D721Med (cell line): ENCODE measurements at regions not wholly inside any gene's neighbourhood (a gene's known extent, or its start where the extent isn't known, plus 50 kb on each side); places are given as distances from the start of the nearest gene placed in this dataset.
"Not testable (repeated sequence)": the region's sequence is repeated elsewhere in the genome, so short reads cannot be mapped to it uniquely, and the experiment has no call there.

Experiments
- DNase-seq: peaks from one replicate; pipeline ENCODE4 v3.0.0; 2011; ENCODE audit warnings: low spot score; ENCODE audit not compliant: insufficient read length
- FAIRE-seq: peaks from 2 replicates; lab custom pipeline; 2011; peaks lifted over from hg19 to GRCh38; lab: Jason Lieb, UNC
- CTCF ChIP-seq: IDR thresholded peaks from 2 replicates; pipeline ENCODE4 v1.5.1; 2012; ENCODE audit warnings: mild to moderate bottlenecking, control low read depth; ENCODE audit not compliant: insufficient read depth; ENCODE audit errors: missing control alignments

GRCh38 chr7:14988941-14989340 is 86.4 kb upstream of the DGKB start:
- no peak for DNase-seq

GRCh38 chr7:14978687-14979086 is 76.1 kb upstream of the DGKB start:
- DNase-seq: no peak
- FAIRE-seq: no peak
- no peak for TF ChIP-seq CTCF

More at GRCh38 chr7:14988941-14989340, 86.4 kb upstream of the DGKB start:
- no peak for FAIRE-seq
- TF ChIP-seq CTCF: no peak

- TF ChIP-seq CTCF: no peak
- no peak for FAIRE-seq
- DNase-seq: no peak
Measured at GRCh38 chr7:14974688-14975087, 72.1 kb upstream of the DGKB start.

GRCh38 chr7:14973712-14974428 is 71.3 kb upstream of the DGKB start:
- no peak for TF ChIP-seq CTCF
- no peak for FAIRE-seq
- DNase-seq: no peak

- not testable (repeated sequence) for DNase-seq, FAIRE-seq
Measured at GRCh38 chr7:14971678-14972077, 69.1 kb upstream of the DGKB start.

- not testable (repeated sequence) for FAIRE-seq, DNase-seq
Measured at GRCh38 chr7:14967376-14967775, 64.8 kb upstream of the DGKB start.

- DNase-seq (no peak), FAIRE-seq (no peak)
- no peak for TF ChIP-seq CTCF
Measured at GRCh38 chr7:14962778-14963177, 60.2 kb upstream of the DGKB start.

- no peak for TF ChIP-seq CTCF
- no peak for DNase-seq
- no peak for FAIRE-seq
Measured at GRCh38 chr7:14960721-14961120, 58.2 kb upstream of the DGKB start.
